Parathyroid adenoma (tissue), 2 donors: ENCODE measurements at regions not wholly inside any gene's neighbourhood (a gene's known extent, or its start where the extent isn't known, plus 50 kb on each side); places are given as distances from the start of the nearest gene placed in this dataset.

Source experiments
- H2AFZ ChIP-seq: fragments of 300-600 bp; sonication (generic); one replicate; pipeline ENCODE4 v1.7.0; 2017; ENCODE audit warnings: antibody characterized with exemption, mild to moderate bottlenecking
- H3K27ac ChIP-seq: fragments of 300-600 bp; sonication (generic); one replicate; pipeline ENCODE4 v1.7.0; 2017
- H3K27me3 ChIP-seq: fragments of 300-600 bp; sonication (generic); one replicate; pipeline ENCODE4 v1.7.0; 2017; ENCODE audit warnings: low read length; ENCODE audit not compliant: control insufficient read depth, insufficient read depth
- H3K36me3 ChIP-seq: fragments of 300-600 bp; sonication (generic); one replicate; pipeline ENCODE4 v1.7.0; 2017; ENCODE audit warnings: low read length; ENCODE audit not compliant: control insufficient read depth, insufficient read depth
- H3K4me1 ChIP-seq: fragments of 300-600 bp; sonication (generic); one replicate; pipeline ENCODE4 v1.7.0; 2017; ENCODE audit warnings: control low read depth
- H3K4me2 ChIP-seq: fragments of 300-600 bp; sonication (generic); one replicate; pipeline ENCODE4 v1.7.0; 2017; ENCODE audit warnings: low read length
- H3K4me3 ChIP-seq: fragments of 300-600 bp; sonication (generic); one replicate; pipeline ENCODE4 v1.7.0; 2017; ENCODE audit warnings: low read depth, low read length
- H3K79me2 ChIP-seq: fragments of 300-600 bp; sonication (generic); one replicate; pipeline ENCODE4 v1.7.0; 2017; ENCODE audit warnings: control low read depth
- H3K9ac ChIP-seq: fragments of 300-600 bp; sonication (generic); one replicate; pipeline ENCODE4 v1.7.0; 2017; ENCODE audit warnings: mild to moderate bottlenecking
- H3K9me3 ChIP-seq: fragments of 300-600 bp; sonication (generic); one replicate; pipeline ENCODE4 v1.7.0; 2017; ENCODE audit warnings: low read length; ENCODE audit not compliant: control insufficient read depth
- TF ChIP-seq, protein P1 (sequence below): fragments of 300-600 bp; sonication (generic); IDR thresholded peaks from one replicate; pipeline ENCODE4 v1.7.0; 2017; ENCODE audit warnings: antibody characterized with exemption, mild to moderate bottlenecking
- donor health status: primary hyperparathyroidism.

DNA sequence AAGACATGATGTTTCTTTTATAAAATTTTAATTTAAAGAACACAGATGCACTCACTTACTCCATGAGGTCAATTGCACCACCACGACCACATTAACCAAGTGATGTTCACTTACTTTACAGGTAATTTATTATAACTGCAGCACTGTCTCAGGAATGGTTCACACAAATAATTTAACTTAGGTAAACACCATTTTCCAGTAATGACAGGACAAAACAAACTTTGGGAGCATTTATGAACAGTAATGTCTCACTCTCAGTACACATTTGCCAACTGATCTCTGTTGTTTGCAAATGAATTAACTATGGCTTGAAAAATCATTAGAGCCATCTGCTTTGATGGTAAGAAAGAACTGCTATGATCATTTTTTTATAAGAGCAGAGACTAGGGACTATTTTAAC is 150.4 kb downstream of the ETV1 start:
- H3K9me3 ChIP-seq, result no peaks in the 10 kb centered on the region
- TF ChIP-seq, protein P1, sequence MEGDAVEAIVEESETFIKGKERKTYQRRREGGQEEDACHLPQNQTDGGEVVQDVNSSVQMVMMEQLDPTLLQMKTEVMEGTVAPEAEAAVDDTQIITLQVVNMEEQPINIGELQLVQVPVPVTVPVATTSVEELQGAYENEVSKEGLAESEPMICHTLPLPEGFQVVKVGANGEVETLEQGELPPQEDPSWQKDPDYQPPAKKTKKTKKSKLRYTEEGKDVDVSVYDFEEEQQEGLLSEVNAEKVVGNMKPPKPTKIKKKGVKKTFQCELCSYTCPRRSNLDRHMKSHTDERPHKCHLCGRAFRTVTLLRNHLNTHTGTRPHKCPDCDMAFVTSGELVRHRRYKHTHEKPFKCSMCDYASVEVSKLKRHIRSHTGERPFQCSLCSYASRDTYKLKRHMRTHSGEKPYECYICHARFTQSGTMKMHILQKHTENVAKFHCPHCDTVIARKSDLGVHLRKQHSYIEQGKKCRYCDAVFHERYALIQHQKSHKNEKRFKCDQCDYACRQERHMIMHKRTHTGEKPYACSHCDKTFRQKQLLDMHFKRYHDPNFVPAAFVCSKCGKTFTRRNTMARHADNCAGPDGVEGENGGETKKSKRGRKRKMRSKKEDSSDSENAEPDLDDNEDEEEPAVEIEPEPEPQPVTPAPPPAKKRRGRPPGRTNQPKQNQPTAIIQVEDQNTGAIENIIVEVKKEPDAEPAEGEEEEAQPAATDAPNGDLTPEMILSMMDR, result no peak
- H3K79me2 ChIP-seq, result no peaks in the 10 kb centered on the region
- H3K27ac ChIP-seq, result no peak overlapping the region
- no peak overlapping the region for H3K4me2 ChIP-seq
- H3K4me1 ChIP-seq, result no peaks in the 10 kb centered on the region
- no peak overlapping the region for H3K4me3 ChIP-seq
- H3K27me3 ChIP-seq, result no peaks in the 10 kb centered on the region
- no peak overlapping the region for H3K9ac ChIP-seq
- H2AFZ ChIP-seq, result no peak overlapping the region
- no peaks in the 10 kb centered on the region for H3K36me3 ChIP-seq
